ENCODE measurements at regions not wholly inside any gene's neighbourhood (a gene's known extent, or its start where the extent isn't known, plus 50 kb on each side); places are given as distances from the start of the nearest gene placed in this dataset.

- TF ChIP-seq, protein P1, sequence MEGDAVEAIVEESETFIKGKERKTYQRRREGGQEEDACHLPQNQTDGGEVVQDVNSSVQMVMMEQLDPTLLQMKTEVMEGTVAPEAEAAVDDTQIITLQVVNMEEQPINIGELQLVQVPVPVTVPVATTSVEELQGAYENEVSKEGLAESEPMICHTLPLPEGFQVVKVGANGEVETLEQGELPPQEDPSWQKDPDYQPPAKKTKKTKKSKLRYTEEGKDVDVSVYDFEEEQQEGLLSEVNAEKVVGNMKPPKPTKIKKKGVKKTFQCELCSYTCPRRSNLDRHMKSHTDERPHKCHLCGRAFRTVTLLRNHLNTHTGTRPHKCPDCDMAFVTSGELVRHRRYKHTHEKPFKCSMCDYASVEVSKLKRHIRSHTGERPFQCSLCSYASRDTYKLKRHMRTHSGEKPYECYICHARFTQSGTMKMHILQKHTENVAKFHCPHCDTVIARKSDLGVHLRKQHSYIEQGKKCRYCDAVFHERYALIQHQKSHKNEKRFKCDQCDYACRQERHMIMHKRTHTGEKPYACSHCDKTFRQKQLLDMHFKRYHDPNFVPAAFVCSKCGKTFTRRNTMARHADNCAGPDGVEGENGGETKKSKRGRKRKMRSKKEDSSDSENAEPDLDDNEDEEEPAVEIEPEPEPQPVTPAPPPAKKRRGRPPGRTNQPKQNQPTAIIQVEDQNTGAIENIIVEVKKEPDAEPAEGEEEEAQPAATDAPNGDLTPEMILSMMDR (IDR thresholded peaks at IDR 0.05; ENCODE audit: borderline replicate concordance, extremely low read depth, insufficient read depth): no peak
- DNase-seq: no peak
- FAIRE-seq: no peak
Observed at GRCh38 chr15:70244978-70245542, 147.3 kb upstream of the TLE3 start.

GRCh38 chr15:70243686-70244540, 146.2 kb upstream of the TLE3 start:
- H3K4me1 ChIP-seq (ENCODE audit: control insufficient read depth in 2 of 3, insufficient read depth in 2 of 3, low read depth in 1 of 3, low read length in 3 of 3): peaks cover 0 to 6% (median 3%) of the 10 kb centered on the region in 3 donors
- H3K9me3 ChIP-seq (ENCODE audit: control insufficient read depth in 2 of 3, insufficient read depth in 1 of 3, low read length in 3 of 3): no peaks in the 10 kb centered on the region
- FAIRE-seq (no peak), DNase-seq (peak in 3 of 5 donors; percentile 42 to 57 (median 49))
- TF ChIP-seq, protein P1 (IDR thresholded peaks at IDR 0.05; ENCODE audit: borderline replicate concordance, extremely low read depth, insufficient read depth): no peak
- no peak overlapping the region for H3K4me3 ChIP-seq (ENCODE audit: low read length in 3 of 3)
- intact Hi-C loops (cut with DNase I): no loop called here
- H3K27me3 ChIP-seq (ENCODE audit: control insufficient read depth, insufficient read depth, low read length): no peaks in the 10 kb centered on the region
- H3K36me3 ChIP-seq (ENCODE audit: control insufficient read depth in 2 of 3, insufficient read depth in 3 of 3, low read length in 3 of 3): no peaks in the 10 kb centered on the region
- H3K27ac ChIP-seq (ENCODE audit: low read depth in 2 of 2, low read length in 2 of 2): no peak overlapping the region
- H3K9ac ChIP-seq (ENCODE audit: low read length in 3 of 3): no peak overlapping the region

More at GRCh38 chr15:70244978-70245542, 147.3 kb upstream of the TLE3 start:
- Histone ChIP-seq H3K27me3 (ENCODE audit: control insufficient read depth, insufficient read depth, low read length) (no peaks in the 10 kb centered on the region), H3K9ac (ENCODE audit: low read length in 3 of 3) (no peak overlapping the region), H3K27ac (ENCODE audit: low read depth in 2 of 2, low read length in 2 of 2) (no peak overlapping the region), H3K9me3 (ENCODE audit: control insufficient read depth in 2 of 3, insufficient read depth in 1 of 3, low read length in 3 of 3) (no peaks in the 10 kb centered on the region), H3K36me3 (ENCODE audit: control insufficient read depth in 2 of 3, insufficient read depth in 3 of 3, low read length in 3 of 3) (no peaks in the 10 kb centered on the region), H3K4me1 (ENCODE audit: control insufficient read depth in 2 of 3, insufficient read depth in 2 of 3, low read depth in 1 of 3, low read length in 3 of 3) (peaks cover 0 to 6% (median 3%) of the 10 kb centered on the region in 3 donors), H3K4me3 (ENCODE audit: low read length in 3 of 3) (no peak overlapping the region)
- intact Hi-C loops (cut with DNase I): no loop called here

GRCh38 chr15:70242951-70243685, 145.4 kb upstream of the TLE3 start:
- TF ChIP-seq, protein P1 (IDR thresholded peaks at IDR 0.05; ENCODE audit: borderline replicate concordance, extremely low read depth, insufficient read depth): no peak
- Histone ChIP-seq H3K9ac (ENCODE audit: low read length in 3 of 3) (no peak overlapping the region), H3K27me3 (ENCODE audit: control insufficient read depth, insufficient read depth, low read length) (no peaks in the 10 kb centered on the region), H3K27ac (ENCODE audit: low read depth in 2 of 2, low read length in 2 of 2) (no peak overlapping the region), H3K36me3 (ENCODE audit: control insufficient read depth in 2 of 3, insufficient read depth in 3 of 3, low read length in 3 of 3) (no peaks in the 10 kb centered on the region), H3K9me3 (ENCODE audit: control insufficient read depth in 2 of 3, insufficient read depth in 1 of 3, low read length in 3 of 3) (no peaks in the 10 kb centered on the region), H3K4me1 (ENCODE audit: control insufficient read depth in 2 of 3, insufficient read depth in 2 of 3, low read depth in 1 of 3, low read length in 3 of 3) (peaks cover 0 to under 1% (median 0%) of the 10 kb centered on the region in 3 donors), H3K4me3 (ENCODE audit: low read length in 3 of 3) (no peak overlapping the region)
- no peak for FAIRE-seq
- intact Hi-C loops (cut with DNase I): no loop called here
- peak in 1 of 5 donors; percentile 63 for DNase-seq
